ENCODE measurements at regions not wholly inside any gene's neighbourhood (a gene's known extent, or its start where the extent isn't known, plus 50 kb on each side); places are given as distances from the start of the nearest gene placed in this dataset.

DNA sequence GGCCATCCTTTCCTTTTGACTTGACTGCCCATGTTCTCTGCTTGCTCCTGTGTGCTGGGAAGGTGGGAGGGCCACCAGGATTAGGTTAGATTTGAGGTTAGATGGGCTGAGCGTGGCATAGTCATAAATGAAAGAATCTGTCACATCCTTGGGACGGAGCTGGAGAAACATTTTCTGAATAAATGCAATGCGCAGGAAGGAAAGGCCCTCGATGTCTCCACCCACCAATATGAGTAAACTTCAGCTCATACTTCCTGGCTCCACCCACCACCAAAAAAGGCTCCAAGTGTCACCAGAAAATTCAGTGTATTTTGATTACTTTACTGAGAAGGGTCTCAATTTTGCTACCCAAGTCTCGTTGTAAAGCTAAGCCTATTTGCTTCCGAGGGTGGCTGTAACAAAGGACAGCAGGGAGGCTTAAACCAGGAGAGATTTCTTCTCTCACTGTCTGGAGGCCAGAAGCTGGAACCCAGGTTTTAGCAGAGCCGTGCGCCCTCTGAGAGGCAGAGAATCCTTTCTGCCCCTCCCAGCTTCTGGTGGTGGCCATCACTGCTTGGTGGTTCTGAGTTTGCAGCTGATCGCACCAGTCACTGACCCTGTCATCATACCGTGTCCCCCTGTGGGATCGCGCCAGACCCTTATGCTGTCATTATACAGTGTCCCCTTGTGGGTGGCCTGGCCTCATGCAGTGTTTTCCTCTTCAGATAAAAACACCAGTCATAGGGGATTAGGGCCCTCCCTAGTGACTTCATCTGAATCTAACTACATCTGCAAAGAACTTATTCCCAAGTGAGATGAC lies 137.8 kb downstream of the TTLL2 start:
- TF ChIP-seq, protein P1, sequence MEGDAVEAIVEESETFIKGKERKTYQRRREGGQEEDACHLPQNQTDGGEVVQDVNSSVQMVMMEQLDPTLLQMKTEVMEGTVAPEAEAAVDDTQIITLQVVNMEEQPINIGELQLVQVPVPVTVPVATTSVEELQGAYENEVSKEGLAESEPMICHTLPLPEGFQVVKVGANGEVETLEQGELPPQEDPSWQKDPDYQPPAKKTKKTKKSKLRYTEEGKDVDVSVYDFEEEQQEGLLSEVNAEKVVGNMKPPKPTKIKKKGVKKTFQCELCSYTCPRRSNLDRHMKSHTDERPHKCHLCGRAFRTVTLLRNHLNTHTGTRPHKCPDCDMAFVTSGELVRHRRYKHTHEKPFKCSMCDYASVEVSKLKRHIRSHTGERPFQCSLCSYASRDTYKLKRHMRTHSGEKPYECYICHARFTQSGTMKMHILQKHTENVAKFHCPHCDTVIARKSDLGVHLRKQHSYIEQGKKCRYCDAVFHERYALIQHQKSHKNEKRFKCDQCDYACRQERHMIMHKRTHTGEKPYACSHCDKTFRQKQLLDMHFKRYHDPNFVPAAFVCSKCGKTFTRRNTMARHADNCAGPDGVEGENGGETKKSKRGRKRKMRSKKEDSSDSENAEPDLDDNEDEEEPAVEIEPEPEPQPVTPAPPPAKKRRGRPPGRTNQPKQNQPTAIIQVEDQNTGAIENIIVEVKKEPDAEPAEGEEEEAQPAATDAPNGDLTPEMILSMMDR (IDR thresholded peaks at IDR 0.05), result no peak
- TF ChIP-seq EP300 (IDR thresholded peaks at IDR 0.05) (no peak), POLR2A (IDR thresholded peaks at IDR 0.05) (no peak), POLR2AphosphoS5 (IDR thresholded peaks at IDR 0.05) (no peak)

Measured in suprapubic skin (tissue), 4 donors.